Smooth muscle cell (in vitro differentiated cells): ENCODE measurements at regions not wholly inside any gene's neighbourhood (a gene's known extent, or its start where the extent isn't known, plus 50 kb on each side); places are given as distances from the start of the nearest gene placed in this dataset.

Experiments
- DNase-seq: peaks from one replicate; lab custom pipeline; 2025; ENCODE audit not compliant: unreplicated experiment; lab: John Stamatoyannopoulos, UW
- H2AFZ ChIP-seq: fragments of 200-600 bp; sonication (generic); 2 replicates; pipeline ENCODE4 v1.6.0; 2016; ENCODE audit warnings: antibody characterized with exemption, low read depth, mild to moderate bottlenecking
- H3F3A ChIP-seq: fragments of 200-600 bp; sonication (generic); 2 replicates; pipeline ENCODE4 v1.6.0; 2017; ENCODE audit warnings: antibody characterized with exemption, low read depth
- H3K27ac ChIP-seq: fragments of 200-600 bp; sonication (generic); 2 replicates; pipeline ENCODE4 v1.5.1; 2016; ENCODE audit warnings: low read depth, mild to moderate bottlenecking
- H3K27me3 ChIP-seq: fragments of 200-600 bp; sonication (generic); 2 replicates; pipeline ENCODE4 v1.6.1; 2016; ENCODE audit warnings: low read depth, mild to moderate bottlenecking
- H3K36me3 ChIP-seq: fragments of 200-600 bp; sonication (generic); 2 replicates; pipeline ENCODE4 v1.5.1; 2016; ENCODE audit warnings: low read depth
- H3K4me1 ChIP-seq: fragments of 200-600 bp; sonication (generic); 2 replicates; pipeline ENCODE4 v1.5.1; 2016; ENCODE audit warnings: low read depth
- H3K4me2 ChIP-seq: fragments of 200-600 bp; sonication (generic); 2 replicates; pipeline ENCODE4 v1.6.0; 2016; ENCODE audit warnings: mild to moderate bottlenecking
- H3K4me3 ChIP-seq: fragments of 200-600 bp; sonication (generic); 2 replicates; pipeline ENCODE4 v1.5.1; 2016; ENCODE audit warnings: mild to moderate bottlenecking
- H3K79me2 ChIP-seq: fragments of 200-600 bp; sonication (generic); 2 replicates; pipeline ENCODE4 v1.6.0; 2016; ENCODE audit warnings: low read depth, mild to moderate bottlenecking
- H3K9ac ChIP-seq: fragments of 200-600 bp; sonication (generic); 2 replicates; pipeline ENCODE4 v1.6.0; 2016; ENCODE audit warnings: low read depth
- H3K9me3 ChIP-seq: fragments of 200-600 bp; sonication (generic); replicated peaks from 2 replicates; pipeline ENCODE4 v1.5.1; 2016; ENCODE audit warnings: low read depth
- H4K20me1 ChIP-seq: fragments of 200-600 bp; sonication (generic); 2 replicates; pipeline ENCODE4 v1.6.0; 2016; ENCODE audit warnings: low read depth
- CTCF ChIP-seq: fragments of 200-600 bp; sonication (generic); IDR thresholded peaks from 2 replicates; pipeline ENCODE4 v1.5.1; 2017; ENCODE audit warnings: borderline replicate concordance, mild to moderate bottlenecking, antibody characterized with exemption; ENCODE audit not compliant: insufficient read depth, poor library complexity, severe bottlenecking
- WGBS: methylation state at CpG from one replicate; pipeline ENCODE4 v1.1.7; 2016; ENCODE audit warnings: low lambda C conversion rate; 5-methylcytosine and 5-hydroxymethylcytosine counted together

DNA sequence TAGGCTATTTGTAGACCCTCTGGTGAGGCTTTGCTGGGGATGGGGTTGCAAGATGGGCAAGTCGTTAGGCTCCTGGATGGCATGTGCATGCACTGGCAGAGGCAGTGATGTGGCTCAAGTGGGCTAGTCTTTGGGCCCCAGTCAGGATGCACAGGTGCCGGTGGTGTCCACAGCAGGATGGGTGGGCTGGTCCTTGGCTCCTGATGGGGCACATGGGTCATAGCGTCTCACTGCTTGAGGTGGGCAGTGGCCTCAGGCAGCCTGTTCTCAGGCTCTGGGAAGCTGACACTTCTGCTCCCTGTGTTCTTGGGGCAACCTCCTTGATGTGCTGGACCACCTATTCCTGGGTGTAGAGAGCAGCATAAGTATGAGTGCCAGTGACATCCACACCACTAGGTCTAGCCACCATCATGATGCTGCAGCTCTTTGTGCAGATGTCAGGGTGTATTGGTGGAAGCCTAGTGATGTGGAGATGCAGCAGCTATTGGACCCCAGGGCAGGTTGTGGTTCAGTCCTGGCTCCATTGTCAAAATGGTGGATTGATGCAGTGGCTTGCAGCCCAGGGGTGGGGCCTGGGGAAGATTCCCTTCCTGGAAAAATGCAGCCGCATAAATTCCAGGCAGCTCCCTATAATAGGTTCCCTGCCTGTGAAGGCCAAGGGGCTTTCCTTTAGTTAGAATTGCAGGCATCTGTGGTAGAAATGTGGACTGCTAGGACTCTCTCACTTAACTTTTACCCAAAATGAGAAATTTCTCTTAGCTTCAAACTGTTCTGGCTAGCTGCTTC, 742.5 kb upstream of the MDGA2 start:
- H3K27ac ChIP-seq: no peak overlapping the region
- no peaks in the 10 kb centered on the region for H3K36me3 ChIP-seq
- H3F3A ChIP-seq: no peaks in the 10 kb centered on the region
- H3K27me3 ChIP-seq: no peaks in the 10 kb centered on the region
- H2AFZ ChIP-seq: no peak overlapping the region
- no peak for TF ChIP-seq CTCF
- 93% methylated on average over 4 of the region's 4 CpGs for WGBS
- no peak overlapping the region for H3K9ac ChIP-seq
- H3K4me2 ChIP-seq: no peak overlapping the region
- H3K4me3 ChIP-seq: no peak overlapping the region
- no peak for DNase-seq
- no peaks in the 10 kb centered on the region for H3K9me3 ChIP-seq
- no peaks in the 10 kb centered on the region for H3K4me1 ChIP-seq
- H4K20me1 ChIP-seq: no peaks in the 10 kb centered on the region
- no peaks in the 10 kb centered on the region for H3K79me2 ChIP-seq

DNA sequence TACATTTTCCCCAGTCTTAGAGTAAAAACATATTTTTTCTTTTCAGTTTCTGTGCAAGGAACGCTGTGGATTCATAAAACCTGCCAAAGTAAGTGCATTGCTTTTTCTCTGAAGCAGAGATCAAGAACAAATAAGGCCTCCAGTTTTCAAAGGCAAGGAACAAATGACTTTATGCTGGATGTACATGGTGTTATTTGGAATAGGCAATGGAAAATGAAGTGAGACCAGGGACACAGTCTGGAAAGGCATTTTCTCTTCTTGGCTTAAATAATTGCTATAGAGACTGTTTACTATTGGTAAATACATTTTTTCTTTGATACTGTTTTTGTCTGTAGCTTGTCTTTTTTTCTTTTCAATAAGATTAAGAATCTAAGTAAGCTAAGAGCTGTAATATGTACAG, 725.9 kb upstream of the MDGA2 start:
- Histone ChIP-seq H3K27ac (no peak overlapping the region), H3K4me1 (no peaks in the 10 kb centered on the region), H3K27me3 (no peaks in the 10 kb centered on the region), H3K79me2 (no peaks in the 10 kb centered on the region), H3K4me3 (no peak overlapping the region), H4K20me1 (no peaks in the 10 kb centered on the region), H2AFZ (peak overlapping the region; percentile 71), H3K36me3 (peaks cover 3% of the 10 kb centered on the region), H3K9me3 (no peaks in the 10 kb centered on the region), H3K9ac (no peak overlapping the region), H3K4me2 (no peak overlapping the region), H3F3A (no peaks in the 10 kb centered on the region)
- WGBS: 90% methylated on average over 1 of the region's 1 CpG
- DNase-seq: no peak
- no peak for TF ChIP-seq CTCF

DNA sequence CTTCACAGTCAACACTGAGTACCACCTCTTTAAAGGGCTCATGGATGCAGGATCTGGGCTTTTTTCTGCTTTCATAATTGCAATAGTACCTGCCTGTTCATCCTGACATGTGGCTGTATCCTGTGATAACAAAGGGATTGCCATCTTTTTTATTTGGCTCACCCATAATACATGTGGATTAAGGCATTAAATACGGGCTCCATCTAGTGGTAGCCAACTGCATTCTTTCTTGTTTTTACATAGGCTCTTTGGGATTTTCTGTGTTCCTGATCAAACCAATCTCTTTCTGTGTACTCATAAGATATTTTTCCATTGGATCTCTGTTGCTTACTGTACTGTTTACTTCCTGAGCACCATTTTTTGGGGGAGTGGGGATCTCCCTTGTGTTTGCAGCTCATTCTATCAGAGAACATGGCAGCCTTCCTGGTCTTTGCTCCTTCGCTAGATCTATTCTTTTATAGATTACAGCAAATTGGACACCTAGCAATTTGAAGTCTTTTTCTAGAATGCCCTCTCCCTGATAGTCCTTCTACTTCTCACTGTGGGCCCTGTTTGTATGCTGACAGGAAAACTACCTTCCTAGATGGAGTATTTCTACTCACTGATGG, 723.4 kb upstream of the MDGA2 start:
- no peak overlapping the region for H3K27ac ChIP-seq
- H3K36me3 ChIP-seq: peaks cover 3% of the 10 kb centered on the region
- no peaks in the 10 kb centered on the region for H4K20me1 ChIP-seq
- no peaks in the 10 kb centered on the region for H3F3A ChIP-seq
- no peak overlapping the region for H3K4me2 ChIP-seq
- H3K4me1 ChIP-seq: no peaks in the 10 kb centered on the region
- peak overlapping the region; percentile 83 for H2AFZ ChIP-seq
- H3K27me3 ChIP-seq: no peaks in the 10 kb centered on the region
- WGBS: 47% methylated on average over 2 of the region's 2 CpGs
- H3K79me2 ChIP-seq: no peaks in the 10 kb centered on the region
- no peaks in the 10 kb centered on the region for H3K9me3 ChIP-seq
- no peak for DNase-seq
- TF ChIP-seq CTCF: peak; percentile 72
- no peak overlapping the region for H3K9ac ChIP-seq
- H3K4me3 ChIP-seq: no peak overlapping the region
